ENCODE measurements at regions not wholly inside any gene's neighbourhood (a gene's known extent, or its start where the extent isn't known, plus 50 kb on each side); places are given as distances from the start of the nearest gene placed in this dataset.

- H3K4me2 ChIP-seq (ENCODE audit: insufficient read depth, insufficient read length, low read length), result no peak overlapping the region
These were observed 106.5 kb downstream of the PRLHR start for GRCh38 chr10:118488710-118489497.

More at GRCh38 chr10:118488710-118489497, 106.5 kb downstream of the PRLHR start:
- Histone ChIP-seq H4K8ac (replicated peaks; ENCODE audit: insufficient read length, low read depth, low read length) (no peak overlapping the region), H2BK5ac (ENCODE audit: insufficient read length, low read length) (no peak overlapping the region), H3K4me1 (ENCODE audit: insufficient read depth, low read length) (peaks cover 3% of the 10 kb centered on the region; the same call in 1 of the 2 replicates), H3K56ac (ENCODE audit: insufficient read length, low read depth, low read length) (no peak overlapping the region), H4K20me1 (ENCODE audit: control insufficient read depth, insufficient read depth, insufficient read length) (no peaks in the 10 kb centered on the region), H3K9ac (ENCODE audit: extremely low read depth, insufficient read length, low read length) (no peak overlapping the region), H3K4ac (ENCODE audit: low read depth, low read length) (no peak overlapping the region), H2BK20ac (ENCODE audit: low read depth, low read length, poor library complexity, severe bottlenecking) (no peak overlapping the region), H2AFZ (ENCODE audit: low read length) (no peak overlapping the region), H3K23ac (ENCODE audit: insufficient read length, low read depth, low read length) (no peak overlapping the region), H3T11ph (ENCODE audit: low read length) (no peak overlapping the region), H2AK5ac (ENCODE audit: insufficient read length, low read length) (no peak overlapping the region), H4K91ac (ENCODE audit: insufficient read length, low read depth, low read length) (no peak overlapping the region), H2BK120ac (ENCODE audit: low read depth, low read length, poor library complexity, severe bottlenecking) (no peak overlapping the region), H3K14ac (ENCODE audit: insufficient read depth, low read length) (no peak overlapping the region), H3K27me3 (ENCODE audit: insufficient read depth, low read length) (no peaks in the 10 kb centered on the region), H3K18ac (ENCODE audit: insufficient read length, low read depth, low read length) (no peak overlapping the region), H3K27ac (ENCODE audit: insufficient read length, low read depth, low read length) (no peak overlapping the region), H2BK12ac (ENCODE audit: insufficient read length, low read depth, low read length) (no peak overlapping the region), H2BK15ac (ENCODE audit: low read depth, low read length) (no peak overlapping the region), H3K9me3 (ENCODE audit: control insufficient read depth, low read depth, low read length) (peaks cover 7% of the 10 kb centered on the region), H3K79me2 (ENCODE audit: insufficient read depth, low read length) (no peaks in the 10 kb centered on the region), H3K79me1 (ENCODE audit: insufficient read depth, low read depth, low read length, poor library complexity, severe bottlenecking) (no peaks in the 10 kb centered on the region), H3K23me2 (ENCODE audit: insufficient read length, low read depth, low read length, poor library complexity, severe bottlenecking) (no peaks in the 10 kb centered on the region), H4K5ac (ENCODE audit: insufficient read length, low read depth, low read length) (no peak overlapping the region)
- H3K27me3 Mint-ChIP-seq (ENCODE audit: low read depth), result no peaks in the 10 kb centered on the region; the same call in 1 of the 2 replicates
- H3K4me3 Mint-ChIP-seq, result no peak overlapping the region
- H3K9me3 Mint-ChIP-seq, result peaks cover 24 to 29% of the 10 kb centered on the region in 2 experiments
- peaks cover 12 to 33% (median 26%) of the 10 kb centered on the region in 3 experiments for H3K36me3 Mint-ChIP-seq (ENCODE audit: insufficient read depth in 1 of 3, low read depth in 3 of 3)
- no CpG with 5 or more reads among the region's 7 CpGs for WGBS (ENCODE audit: extremely low coverage, insufficient read length, low lambda C conversion rate)
- no peak for DNase-seq
- no peak overlapping the region for H3K27ac Mint-ChIP-seq
- no peak for TF ChIP-seq CTCF (conservative IDR thresholded peaks at IDR 0.05)
- peaks cover 7 to 15% of the 10 kb centered on the region in 2 experiments; a peak in 3 of 4 replicates for H3K4me1 Mint-ChIP-seq
